Right ventricle myocardium inferior (tissue), 1 donor: ENCODE measurements at regions not wholly inside any gene's neighbourhood (a gene's known extent, or its start where the extent isn't known, plus 50 kb on each side); places are given as distances from the start of the nearest gene placed in this dataset.
"Not testable (repeated sequence)": the region's sequence is repeated elsewhere in the genome, so short reads cannot be mapped to it uniquely, and the experiment has no call there.

Experiments
- ATAC-seq: fragments of 200-7000 bp; cut with Tn5 transposase; one replicate; pipeline ENCODE4 v1.9.1; 2020; ENCODE audit warnings: mild to moderate bottlenecking, moderate library complexity
- DNase-seq: peaks from one replicate; pipeline ENCODE4 v3.0.0; 2021; ENCODE audit errors: missing footprints
- intact Hi-C: fragments of 100-400 bp; cut with DNase I; formaldehyde crosslinking; loops from one replicate; pipeline ENCODE4 v1.11.0; 2022
- donor health status: DM: no; HTN: yes; CAD: no; lungs with severe emphysema.

GRCh38 chrX:487836-488235 lies 101.1 kb upstream of the PPP2R3B start:
- ATAC-seq, result no peak
- intact Hi-C loops, result no loop called here
- DNase-seq, result no peak

GRCh38 chrX:489820-490219 lies 103.1 kb upstream of the PPP2R3B start:
- no peak for ATAC-seq
- DNase-seq, result no peak
- intact Hi-C loops, result no loop called here

- DNase-seq (no peak), ATAC-seq (no peak)
- intact Hi-C loops, result no loop called here
Observed at GRCh38 chrX:497186-498014, 110.7 kb upstream of the PPP2R3B start.

GRCh38 chrX:498901-499300 lies 112.2 kb upstream of the PPP2R3B start:
- ATAC-seq, intact Hi-C loops: not testable (repeated sequence)

GRCh38 chrX:499870-500364 lies 113.2 kb upstream of the PPP2R3B start:
- ATAC-seq (no peak), DNase-seq (no peak)
- intact Hi-C loops, result no loop called here

More at GRCh38 chrX:498901-499300, 112.2 kb upstream of the PPP2R3B start:
- DNase-seq, result not testable (repeated sequence)

- ATAC-seq, result no peak
- intact Hi-C loops, result no loop called here
- no peak for DNase-seq
Observed at GRCh38 chrX:500481-501010, 113.8 kb upstream of the PPP2R3B start.

- intact Hi-C loops, result no loop called here
- no peak for ATAC-seq
Observed at GRCh38 chrX:506341-506740, 119.6 kb upstream of the PPP2R3B start.

GRCh38 chrX:508163-508562 lies 121.5 kb upstream of the PPP2R3B start:
- no peak for ATAC-seq
- no peak for DNase-seq
- intact Hi-C loops, result no loop called here

More at GRCh38 chrX:506341-506740, 119.6 kb upstream of the PPP2R3B start:
- no peak for DNase-seq

- intact Hi-C loops, ATAC-seq, DNase-seq: not testable (repeated sequence)
Observed at GRCh38 chrX:508821-509220, 121.8 kb upstream of the SHOX start.

- DNase-seq, intact Hi-C loops, ATAC-seq: not testable (repeated sequence)
Observed at GRCh38 chrX:511089-511488, 119.5 kb upstream of the SHOX start.

GRCh38 chrX:518319-518718 lies 112.3 kb upstream of the SHOX start:
- intact Hi-C loops, result no loop called here
- ATAC-seq, result no peak
- no peak for DNase-seq

- no peak for DNase-seq
- ATAC-seq, result no peak
- intact Hi-C loops, result no loop called here
Observed at GRCh38 chrX:519741-520140, 110.8 kb upstream of the SHOX start.

- intact Hi-C loops, result no loop called here
- no peak for DNase-seq
- no peak for ATAC-seq
Observed at GRCh38 chrX:522456-522855, 108.1 kb upstream of the SHOX start.

GRCh38 chrX:525134-525533 lies 105.5 kb upstream of the SHOX start:
- intact Hi-C loops, result no loop called here
- DNase-seq (no peak), ATAC-seq (no peak)

GRCh38 chrX:526295-527224 lies 104.0 kb upstream of the SHOX start:
- ATAC-seq (no peak), DNase-seq (no peak)
- intact Hi-C loops, result no loop called here

- no peak for DNase-seq
- no peak for ATAC-seq
- intact Hi-C loops, result no loop called here
Observed at GRCh38 chrX:530726-531610, 99.6 kb upstream of the SHOX start.

- no peak for DNase-seq
- intact Hi-C loops, result no loop called here
- no peak for ATAC-seq
Observed at GRCh38 chrX:531611-531936, 99.0 kb upstream of the SHOX start.

GRCh38 chrX:534804-535203 lies 95.8 kb upstream of the SHOX start:
- intact Hi-C loops, result no loop called here
- no peak for ATAC-seq
- DNase-seq, result no peak

- DNase-seq (peak; percentile 65), ATAC-seq (no peak)
- intact Hi-C loops, result no loop called here
Observed at GRCh38 chrX:536616-537015, 94.0 kb upstream of the SHOX start.
